ENCODE measurements at regions not wholly inside any gene's neighbourhood (a gene's known extent, or its start where the extent isn't known, plus 50 kb on each side); places are given as distances from the start of the nearest gene placed in this dataset.

- no peak for DNase-seq
- intact Hi-C loops (cut with DNase I), result no loop called here
- no peak for ATAC-seq
- H3K27ac ChIP-seq, result no peak overlapping the region
- no peak overlapping the region for H3K4me3 ChIP-seq
- H3K4me1 ChIP-seq, result no peaks in the 10 kb centered on the region
- no peaks in the 10 kb centered on the region for H3K9me3 ChIP-seq
- no peaks in the 10 kb centered on the region for H3K36me3 ChIP-seq
- H3K27me3 ChIP-seq, result no peaks in the 10 kb centered on the region
- TF ChIP-seq CTCF (IDR thresholded peaks at IDR 0.05), result no peak
- FAIRE-seq, result no peak
These were observed 595.8 kb downstream of the PSAT1 start for GRCh38 chr9:78892769-78893168.

GRCh38 chr9:78893774-78894401 is 597.0 kb downstream of the PSAT1 start:
- Histone ChIP-seq H3K36me3 (no peaks in the 10 kb centered on the region), H3K27ac (no peak overlapping the region), H3K9me3 (no peaks in the 10 kb centered on the region), H3K4me1 (no peaks in the 10 kb centered on the region), H3K27me3 (no peaks in the 10 kb centered on the region), H3K4me3 (no peak overlapping the region)
- intact Hi-C loops (cut with DNase I), result no loop called here
- WGBS, 2 donors, result 92 to 94% methylated on average over 2 of the region's 2 CpGs
- TF ChIP-seq CTCF (IDR thresholded peaks at IDR 0.05), result no peak
- DNase-seq (no peak), ATAC-seq (no peak), FAIRE-seq (no peak)

GRCh38 chr9:78896479-78896878 is 599.6 kb downstream of the PSAT1 start:
- Histone ChIP-seq H3K36me3 (no peaks in the 10 kb centered on the region), H3K27ac (no peak overlapping the region), H3K27me3 (no peaks in the 10 kb centered on the region), H3K4me3 (no peak overlapping the region), H3K4me1 (no peaks in the 10 kb centered on the region), H3K9me3 (no peaks in the 10 kb centered on the region)
- WGBS, 2 donors, result 95 to 98% methylated on average over 1 of the region's 1 CpG
- no peak for DNase-seq
- no peak for ATAC-seq
- TF ChIP-seq CTCF (IDR thresholded peaks at IDR 0.05), result no peak
- FAIRE-seq, result no peak
- intact Hi-C loops (cut with DNase I), result no loop called here

GRCh38 chr9:78898234-78898633 is 601.3 kb downstream of the PSAT1 start:
- DNase-seq (no peak), FAIRE-seq (no peak), ATAC-seq (no peak)
- H3K9me3 ChIP-seq, result no peaks in the 10 kb centered on the region
- no peak overlapping the region for H3K4me3 ChIP-seq
- no peak for TF ChIP-seq CTCF (IDR thresholded peaks at IDR 0.05)
- no peaks in the 10 kb centered on the region for H3K4me1 ChIP-seq
- intact Hi-C loops (cut with DNase I), result no loop called here
- H3K27ac ChIP-seq, result no peak overlapping the region
- no peaks in the 10 kb centered on the region for H3K36me3 ChIP-seq
- WGBS, 2 donors, result 92 to 100% methylated on average over 1 of the region's 1 CpG
- no peaks in the 10 kb centered on the region for H3K27me3 ChIP-seq

GRCh38 chr9:78899006-78899405 is 602.1 kb downstream of the PSAT1 start:
- ATAC-seq (no peak), FAIRE-seq (no peak), DNase-seq (no peak)
- no peaks in the 10 kb centered on the region for H3K4me1 ChIP-seq
- no peak overlapping the region for H3K4me3 ChIP-seq
- no peak for TF ChIP-seq CTCF (IDR thresholded peaks at IDR 0.05)
- WGBS, 2 donors, result 90 to 94% methylated on average over 6 of the region's 6 CpGs
- H3K27me3 ChIP-seq, result no peaks in the 10 kb centered on the region
- H3K27ac ChIP-seq, result no peak overlapping the region
- no peaks in the 10 kb centered on the region for H3K36me3 ChIP-seq
- H3K9me3 ChIP-seq, result no peaks in the 10 kb centered on the region
- intact Hi-C loops (cut with DNase I), result no loop called here

All from pancreas (tissue), 10 donors.